Pons (tissue), 1 donor: ENCODE measurements at regions not wholly inside any gene's neighbourhood (a gene's known extent, or its start where the extent isn't known, plus 50 kb on each side); places are given as distances from the start of the nearest gene placed in this dataset.
A peak's percentile ranks its signal among the peaks of the same experiment; 100 is the strongest.

Experiments used
- DNase-seq: peaks from one replicate; pipeline ENCODE4 v3.0.0-alpha.2; 2016; ENCODE audit warnings: low spot score

DNA sequence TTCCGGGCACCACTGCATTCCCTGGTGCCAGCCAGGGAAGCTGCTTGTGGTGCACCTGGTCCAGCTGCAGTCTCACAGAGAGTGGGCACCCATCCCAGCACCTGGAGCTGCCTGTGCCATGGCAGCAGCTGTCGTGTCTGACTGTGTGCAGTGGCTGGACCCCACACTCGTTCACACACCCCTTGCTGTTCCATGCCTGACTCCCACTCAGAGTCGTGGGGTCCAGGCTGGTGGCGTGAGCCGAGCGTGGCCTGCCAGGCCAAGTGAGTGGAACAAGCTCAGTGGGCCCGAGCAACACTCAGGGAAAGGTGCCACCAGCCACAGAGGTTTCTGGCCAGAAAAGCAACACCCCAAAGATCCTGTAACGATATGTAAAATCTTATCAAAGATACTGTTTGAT lies 97.2 kb upstream of the KCNK1 start:
- no peak for DNase-seq

DNA sequence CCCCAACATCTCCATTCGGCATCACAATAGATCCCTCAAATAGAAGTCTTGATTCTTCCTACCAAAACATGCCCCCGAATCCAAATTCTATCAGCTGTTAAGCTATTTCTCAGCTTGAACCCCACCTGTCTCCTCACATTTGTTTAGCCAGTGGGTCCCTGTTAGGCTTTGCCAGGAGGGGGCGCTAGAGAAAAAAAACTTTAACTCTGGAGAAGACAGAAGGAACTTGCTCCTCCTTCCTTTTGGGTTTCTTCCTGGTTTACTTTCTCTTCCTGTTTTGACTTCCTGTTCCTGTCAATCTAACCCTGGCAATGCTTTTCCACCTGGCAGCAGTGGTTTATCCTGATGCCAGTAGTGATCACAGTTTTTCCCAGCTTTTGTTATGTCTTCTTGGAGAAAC lies 95.6 kb upstream of the KCNK1 start:
- DNase-seq, result peak; percentile 69

DNA sequence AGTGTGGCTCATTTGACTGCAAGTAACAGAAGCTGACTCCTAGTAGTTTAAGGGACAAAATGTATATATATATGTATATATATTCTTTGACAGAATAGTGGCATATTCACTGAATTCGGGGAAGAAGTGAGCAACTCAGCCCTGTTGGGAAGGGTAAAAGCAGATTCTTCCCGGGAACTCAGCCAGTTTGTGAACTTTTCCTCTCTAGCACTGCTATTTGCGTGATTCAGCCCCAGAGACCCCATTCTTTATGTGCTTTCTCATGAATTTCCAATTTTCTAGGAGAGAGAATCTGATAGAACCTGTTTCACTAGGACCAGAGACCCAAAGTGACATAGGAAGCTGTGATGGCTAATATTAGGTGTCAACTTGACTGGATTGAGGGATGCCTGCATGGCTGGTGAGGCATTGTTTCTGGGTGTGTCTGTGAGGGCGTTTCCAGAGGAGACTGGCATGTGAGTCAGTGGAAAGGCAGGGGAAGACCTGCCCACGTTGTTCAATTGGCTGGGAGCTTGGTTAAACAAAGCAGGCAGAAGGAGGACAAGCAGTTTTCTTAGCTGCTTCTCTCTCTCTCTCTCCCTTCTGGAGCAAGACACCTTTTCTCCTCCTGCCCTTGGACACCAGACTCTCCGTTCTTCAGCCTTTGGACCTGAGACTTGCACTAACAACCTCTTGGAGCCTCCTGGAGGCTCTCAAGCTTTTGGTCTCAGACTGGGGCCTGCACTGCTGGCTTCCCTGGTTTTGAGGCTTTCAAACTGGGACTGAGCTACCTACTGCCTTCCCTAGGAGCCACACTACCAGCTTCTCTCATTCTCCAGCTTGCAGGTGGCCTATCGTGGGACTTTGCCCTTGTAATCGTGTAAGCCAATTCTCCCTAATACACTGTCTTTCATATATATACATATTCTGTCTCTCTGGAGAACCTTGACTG lies 93.4 kb upstream of the KCNK1 start:
- no peak for DNase-seq

DNA sequence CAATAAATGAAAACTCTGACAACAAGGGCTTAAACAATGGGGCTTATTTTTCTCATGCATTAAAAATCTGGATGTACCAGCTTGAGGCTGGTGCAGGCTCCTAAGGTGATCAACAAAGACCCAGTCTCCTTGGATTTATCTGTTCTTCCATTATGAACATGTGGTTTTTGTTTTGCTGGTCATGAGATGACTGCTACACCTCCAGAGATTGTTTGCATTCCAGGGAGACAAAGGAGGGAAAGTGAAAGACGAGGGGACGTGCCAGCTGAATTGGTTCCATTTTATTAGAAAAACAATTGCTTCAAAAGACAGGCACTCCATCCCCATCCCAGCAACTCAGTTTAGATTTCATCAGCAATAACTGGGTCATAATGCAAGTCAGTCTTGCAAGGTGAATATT lies 90.9 kb upstream of the KCNK1 start:
- DNase-seq, result peak; percentile 76

DNA sequence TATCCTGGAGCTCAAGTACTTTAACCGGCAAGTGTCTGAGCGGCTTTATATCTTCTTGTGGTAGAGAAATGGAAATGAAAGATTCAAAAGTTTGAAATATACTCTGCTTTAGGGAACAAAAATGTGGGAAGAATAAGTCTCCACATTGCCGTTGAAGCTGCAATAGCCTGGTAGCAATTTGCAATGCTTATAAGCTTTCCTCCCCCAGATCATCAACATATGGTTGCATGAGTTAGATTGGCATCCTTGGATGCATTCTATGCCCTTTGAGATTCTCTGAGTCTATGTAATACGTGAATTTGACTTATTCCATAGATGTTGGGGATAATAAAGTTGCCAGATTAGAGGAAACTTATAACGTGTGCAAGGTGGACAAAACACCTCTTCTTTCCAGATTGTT lies 86.1 kb upstream of the KCNK1 start:
- DNase-seq, result no peak

DNA sequence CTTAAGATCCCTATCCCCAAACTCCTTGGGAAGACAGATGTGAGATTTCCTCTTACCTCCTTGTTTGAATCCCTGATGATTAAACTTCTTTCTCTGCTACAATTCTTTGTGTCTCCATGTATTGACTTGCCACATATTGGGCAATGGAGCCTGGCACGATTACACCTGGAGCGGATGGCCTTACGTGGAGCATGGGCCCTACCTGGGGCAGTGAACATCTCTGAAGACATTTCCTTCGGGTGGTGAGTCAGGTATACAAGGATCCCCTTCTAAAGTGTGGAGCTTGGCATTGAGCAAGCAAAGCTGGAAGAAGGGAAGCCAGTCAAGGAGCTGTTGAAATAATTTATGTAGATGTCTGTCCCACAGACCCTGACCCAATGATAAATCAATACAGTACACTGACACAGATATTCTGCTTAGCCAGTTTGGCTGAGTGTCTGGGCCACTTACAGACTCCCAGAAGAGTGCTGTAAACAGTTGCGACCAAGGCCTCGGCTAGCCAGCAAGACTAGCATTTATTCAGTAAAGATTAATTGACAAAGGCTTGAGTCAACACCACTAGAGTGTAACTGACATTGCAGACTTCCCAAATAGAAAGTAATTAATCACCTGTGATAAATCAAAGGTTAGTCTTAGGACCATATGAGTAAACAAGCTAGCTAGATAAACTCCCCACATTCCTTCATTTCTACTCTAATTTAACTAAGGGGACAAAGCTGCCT lies 83.1 kb upstream of the KCNK1 start:
- DNase-seq, result no peak

DNA sequence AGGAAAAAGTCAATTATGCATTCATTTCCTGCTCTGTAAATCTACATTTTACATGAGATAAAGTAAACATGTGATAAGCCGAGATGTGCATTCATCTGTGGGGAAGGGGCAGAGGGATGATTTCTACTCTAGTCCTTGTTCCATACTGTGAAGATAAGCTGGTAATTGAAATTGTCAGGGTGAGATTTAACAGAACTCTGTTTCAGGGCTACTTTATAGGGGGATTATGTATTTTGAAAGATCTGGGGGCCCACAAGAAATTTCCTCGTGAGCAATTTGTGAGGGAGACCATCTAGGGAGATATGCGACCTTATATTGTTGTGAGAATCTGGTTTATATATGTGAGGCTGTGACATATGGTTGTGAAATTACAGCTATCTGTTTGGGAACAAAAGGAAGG lies 73.1 kb upstream of the KCNK1 start:
- no peak for DNase-seq

DNA sequence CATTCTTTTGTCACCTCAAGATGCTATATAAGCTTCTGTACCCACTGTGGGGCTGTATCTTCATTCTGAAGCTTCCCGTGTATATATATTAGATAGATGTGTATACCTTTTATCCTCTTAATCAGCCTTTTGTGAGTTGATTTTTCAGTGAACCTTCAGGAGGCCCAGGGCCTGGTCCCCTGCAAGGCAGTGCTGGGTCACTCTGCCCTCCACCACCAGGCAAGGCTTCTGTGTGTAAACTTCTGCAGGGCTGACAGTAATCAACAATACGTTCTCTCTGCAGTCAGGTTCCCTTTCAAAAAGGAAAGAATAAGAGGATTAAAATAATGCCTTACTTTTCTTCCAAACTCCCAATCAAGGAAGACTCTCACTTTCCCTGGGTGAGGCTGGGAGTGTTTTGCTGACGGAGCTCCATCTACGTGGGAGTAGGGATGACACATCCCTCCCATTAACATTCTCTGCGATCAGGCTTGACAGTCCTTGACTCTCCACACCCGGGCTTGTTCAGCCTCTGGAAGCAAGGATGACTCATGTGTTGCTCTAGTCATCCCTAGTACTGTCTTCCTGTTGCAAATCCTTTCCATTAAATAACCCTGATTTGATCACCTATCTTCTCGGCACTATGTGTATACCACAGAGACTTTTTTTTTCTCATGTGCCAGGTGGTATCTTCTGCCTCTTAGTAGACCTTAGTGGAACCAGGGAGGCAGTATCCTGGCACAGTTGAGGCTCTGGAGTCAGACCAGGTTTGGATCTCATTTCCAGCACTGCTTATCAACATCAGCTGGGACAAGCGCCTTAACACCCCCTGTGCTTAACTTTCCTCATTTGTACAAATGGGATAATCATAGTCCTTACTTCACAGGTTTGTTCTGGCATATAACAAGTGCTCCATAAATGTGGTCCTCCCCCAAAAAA lies 70.3 kb upstream of the KCNK1 start:
- peak; percentile 18 for DNase-seq

DNA sequence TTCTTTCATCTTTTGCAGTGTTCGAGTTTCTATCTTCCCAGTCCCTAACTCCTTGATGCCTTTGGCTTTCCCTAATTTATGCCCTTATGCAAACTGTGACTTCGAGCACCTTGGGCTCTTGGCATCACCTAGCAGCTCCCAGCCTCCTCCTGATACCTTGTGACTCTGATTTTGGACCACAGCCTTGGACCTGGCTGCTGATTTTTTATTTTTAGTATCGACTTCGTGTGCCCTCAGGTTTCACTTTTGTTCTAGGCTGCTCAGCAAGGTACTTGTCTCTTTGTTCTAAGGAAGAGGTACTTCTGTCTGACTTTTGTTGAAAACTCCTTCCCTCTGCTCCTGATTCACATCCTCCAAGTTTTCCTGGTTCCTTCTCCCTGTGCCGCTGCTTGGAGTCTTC lies 69.6 kb upstream of the KCNK1 start:
- no peak for DNase-seq

DNA sequence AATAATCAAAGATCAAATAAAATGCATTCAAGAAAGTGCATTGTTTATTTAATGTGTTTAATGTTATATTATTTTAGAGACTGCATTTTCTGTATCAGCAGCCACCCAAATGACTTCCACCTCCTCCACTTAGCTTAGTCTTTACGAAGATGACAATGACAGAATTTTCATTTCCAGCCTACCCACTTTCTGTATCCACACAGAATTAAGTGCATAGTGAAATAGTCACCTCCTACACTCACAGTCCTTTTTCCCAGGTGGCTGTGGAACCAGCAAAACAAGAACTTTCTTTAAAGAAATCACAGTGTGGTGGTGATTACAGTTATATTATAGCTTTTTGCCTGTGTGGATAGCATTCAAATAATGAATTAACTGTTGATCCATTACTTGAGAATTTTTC lies 66.2 kb upstream of the KCNK1 start:
- no peak for DNase-seq

DNA sequence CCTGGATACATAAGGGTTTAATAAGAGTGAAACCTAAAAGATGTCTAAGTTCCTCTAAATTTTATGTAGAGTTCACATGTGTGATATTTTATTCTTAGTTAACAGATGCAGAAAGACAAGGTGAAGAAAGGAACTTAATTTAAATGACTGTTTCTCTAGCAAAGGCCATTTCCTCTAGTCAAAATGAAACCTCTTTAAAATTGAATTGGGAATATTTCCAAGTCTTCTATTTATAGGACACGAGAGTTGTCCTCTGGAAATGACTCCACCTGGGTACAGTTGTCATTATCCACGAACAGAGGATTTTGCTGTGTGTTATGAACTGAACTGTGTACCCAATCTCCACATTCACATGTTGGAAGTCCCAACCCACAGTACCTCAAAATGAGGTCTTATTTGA lies 64.5 kb upstream of the KCNK1 start:
- DNase-seq, result no peak

DNA sequence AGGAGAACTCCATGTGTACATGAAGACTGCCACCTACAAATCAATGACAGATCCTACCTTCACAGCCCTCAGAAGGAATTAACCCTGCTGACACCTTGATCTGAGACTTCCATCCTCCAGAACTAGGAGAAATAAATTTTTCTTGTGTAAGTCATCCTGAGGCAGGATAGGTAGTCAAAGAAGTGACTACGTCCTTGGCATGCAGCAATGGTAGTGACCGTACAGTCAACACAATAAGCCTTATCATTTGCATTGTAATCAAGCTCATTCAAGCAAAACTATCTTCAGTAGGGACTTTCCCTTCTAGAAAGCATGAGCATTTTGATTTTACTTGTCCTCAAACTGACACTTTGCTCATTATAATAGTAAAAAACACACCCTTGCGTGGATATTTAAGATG lies 64.0 kb upstream of the KCNK1 start:
- no peak for DNase-seq

DNA sequence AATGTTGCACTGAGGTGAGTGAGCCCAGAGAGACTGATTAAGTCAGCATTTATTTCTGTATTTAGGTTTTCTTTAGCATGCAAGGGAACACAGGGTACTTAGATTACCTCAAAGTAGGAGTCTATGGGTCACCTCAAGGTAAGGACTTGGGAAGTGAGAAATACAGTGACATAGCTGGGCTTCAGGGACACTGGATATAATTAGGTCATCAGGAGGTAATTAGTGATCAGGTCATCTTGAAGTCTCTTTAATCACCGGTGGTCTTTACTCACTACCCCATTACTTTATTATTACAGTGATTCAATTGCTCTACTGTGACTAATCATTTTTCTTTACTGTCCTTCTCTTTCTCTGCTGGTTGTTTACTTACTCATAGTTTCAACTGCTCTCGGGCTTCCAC lies 59.9 kb upstream of the KCNK1 start:
- no peak for DNase-seq

DNA sequence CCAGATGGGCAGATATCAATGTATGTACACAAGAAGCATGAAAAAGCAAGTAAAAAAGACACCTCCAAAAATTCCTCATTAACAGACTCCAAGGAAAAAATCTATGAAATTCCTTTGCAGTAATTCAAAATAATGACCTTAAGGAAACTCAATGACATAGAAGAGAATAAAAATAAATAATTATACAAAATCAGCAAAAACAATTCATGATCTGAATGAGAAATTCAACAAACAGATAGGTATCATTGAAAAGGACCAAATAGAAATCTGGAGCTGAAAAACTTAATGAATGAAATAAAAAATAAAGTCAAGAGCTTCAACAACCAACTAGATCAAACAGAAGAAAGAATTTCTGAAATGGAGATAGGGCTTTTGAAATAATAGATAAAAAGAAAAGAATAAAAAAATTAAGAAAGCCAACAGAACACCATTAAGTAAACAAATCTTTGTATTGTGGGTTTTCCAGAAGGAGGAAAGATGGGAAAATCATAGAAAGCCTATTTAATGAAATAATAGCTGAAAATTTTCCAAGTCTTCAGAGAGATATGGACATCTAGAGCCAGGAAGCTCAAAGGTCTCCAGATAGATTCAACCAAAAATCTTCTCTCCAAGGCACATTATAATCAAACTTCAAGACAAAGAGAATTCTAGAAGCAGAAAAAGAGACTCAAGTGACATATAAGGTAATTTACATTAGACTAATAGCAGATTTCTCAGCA lies 52.0 kb upstream of the KCNK1 start:
- no peak for DNase-seq
